ENCODE measurements at regions not wholly inside any gene's neighbourhood (a gene's known extent, or its start where the extent isn't known, plus 50 kb on each side); places are given as distances from the start of the nearest gene placed in this dataset.

- Mint-ChIP-seq H3K27me3 (ENCODE audit: insufficient read depth) (no peaks in the 10 kb centered on the region), H3K9me3 (no peaks in the 10 kb centered on the region), H3K4me3 (no peak overlapping the region), H3K36me3 (ENCODE audit: low read depth) (no peaks in the 10 kb centered on the region), H3K27ac (no peak overlapping the region), H3K4me1 (no peaks in the 10 kb centered on the region)
- no peaks in the 10 kb centered on the region for H3K4me1 ChIP-seq (ENCODE audit: control insufficient read depth, insufficient read depth, low read length)
- peak overlapping the region; percentile 24 for H3K27ac ChIP-seq (ENCODE audit: low read depth, low read length)
- no peaks in the 10 kb centered on the region for H3K36me3 ChIP-seq (ENCODE audit: control insufficient read depth, insufficient read depth, low read length)
- H3K27me3 ChIP-seq (ENCODE audit: control insufficient read depth, insufficient read depth, low read length, poor library complexity, severe bottlenecking): no peaks in the 10 kb centered on the region
- no peak for TF ChIP-seq CTCF (conservative IDR thresholded peaks at IDR 0.05)
- H3K9ac ChIP-seq (ENCODE audit: extremely low read depth, low read length, poor library complexity, severe bottlenecking): no peak overlapping the region
- no peaks in the 10 kb centered on the region for H3K9me3 ChIP-seq (ENCODE audit: control insufficient read depth, low read length)
- no peak overlapping the region for H3K4me3 ChIP-seq (ENCODE audit: low read length)
- no peak for DNase-seq
- 83 to 91% methylated on average over 1 to 8 of the region's 8 CpGs for WGBS, 2 experiments (ENCODE audit: insufficient coverage in 1 of 2, insufficient read length in 1 of 2)
Observed at GRCh38 chr1:25065321-25065721, 135.2 kb upstream of the RUNX3 start.

- Histone ChIP-seq H3K9ac (ENCODE audit: extremely low read depth, low read length, poor library complexity, severe bottlenecking) (no peak overlapping the region), H3K9me3 (ENCODE audit: control insufficient read depth, low read length) (no peaks in the 10 kb centered on the region), H3K27ac (ENCODE audit: low read depth, low read length) (no peak overlapping the region), H3K27me3 (ENCODE audit: control insufficient read depth, insufficient read depth, low read length, poor library complexity, severe bottlenecking) (no peaks in the 10 kb centered on the region), H3K4me3 (ENCODE audit: low read length) (no peak overlapping the region), H3K36me3 (ENCODE audit: control insufficient read depth, insufficient read depth, low read length) (no peaks in the 10 kb centered on the region), H3K4me1 (ENCODE audit: control insufficient read depth, insufficient read depth, low read length) (no peaks in the 10 kb centered on the region)
- WGBS, 2 experiments (ENCODE audit: insufficient coverage in 1 of 2, insufficient read length in 1 of 2): 88 to 95% methylated on average over 4 to 7 of the region's 7 CpGs
- no peak for TF ChIP-seq CTCF (conservative IDR thresholded peaks at IDR 0.05)
- Mint-ChIP-seq H3K4me3 (no peak overlapping the region), H3K36me3 (ENCODE audit: low read depth) (no peaks in the 10 kb centered on the region), H3K27me3 (ENCODE audit: insufficient read depth) (no peaks in the 10 kb centered on the region), H3K27ac (no peak overlapping the region), H3K4me1 (no peaks in the 10 kb centered on the region), H3K9me3 (no peaks in the 10 kb centered on the region)
- no peak for DNase-seq
Observed at GRCh38 chr1:25064465-25065240, 134.6 kb upstream of the RUNX3 start.

GRCh38 chr1:25063591-25064416, 133.7 kb upstream of the RUNX3 start:
- Mint-ChIP-seq H3K27ac (no peak overlapping the region), H3K9me3 (no peaks in the 10 kb centered on the region)
- no peak overlapping the region for H3K27ac ChIP-seq (ENCODE audit: low read depth, low read length)

More at GRCh38 chr1:25063591-25064416, 133.7 kb upstream of the RUNX3 start:
- Histone ChIP-seq H3K36me3 (ENCODE audit: control insufficient read depth, insufficient read depth, low read length) (no peaks in the 10 kb centered on the region), H3K9ac (ENCODE audit: extremely low read depth, low read length, poor library complexity, severe bottlenecking) (no peak overlapping the region), H3K27me3 (ENCODE audit: control insufficient read depth, insufficient read depth, low read length, poor library complexity, severe bottlenecking) (no peaks in the 10 kb centered on the region), H3K4me3 (ENCODE audit: low read length) (no peak overlapping the region), H3K9me3 (ENCODE audit: control insufficient read depth, low read length) (no peaks in the 10 kb centered on the region), H3K4me1 (ENCODE audit: control insufficient read depth, insufficient read depth, low read length) (no peaks in the 10 kb centered on the region)
- no peak for DNase-seq
- H3K4me3 Mint-ChIP-seq: no peak overlapping the region
- WGBS, 2 experiments (ENCODE audit: insufficient coverage in 1 of 2, insufficient read length in 1 of 2): 84 to 92% methylated on average over 6 to 10 of the region's 10 CpGs
- no peaks in the 10 kb centered on the region for H3K27me3 Mint-ChIP-seq (ENCODE audit: insufficient read depth)
- no peaks in the 10 kb centered on the region for H3K36me3 Mint-ChIP-seq (ENCODE audit: low read depth)
- TF ChIP-seq CTCF (conservative IDR thresholded peaks at IDR 0.05): no peak
- peaks cover 2% of the 10 kb centered on the region for H3K4me1 Mint-ChIP-seq
